ENCODE measurements at regions not wholly inside any gene's neighbourhood (a gene's known extent, or its start where the extent isn't known, plus 50 kb on each side); places are given as distances from the start of the nearest gene placed in this dataset.

GRCh38 chr16:61596655-61597054 lies 439.6 kb downstream of the CDH8 start:
- TF ChIP-seq CTCF (IDR thresholded peaks at IDR 0.05) (no peak), POLR2AphosphoS5 (IDR thresholded peaks at IDR 0.05; ENCODE audit: low read depth, low read length) (no peak)

Data from Panc1 (cell line).